Renal cortex interstitium (tissue), 11 donors: ENCODE measurements at regions not wholly inside any gene's neighbourhood (a gene's known extent, or its start where the extent isn't known, plus 50 kb on each side); places are given as distances from the start of the nearest gene placed in this dataset.
"Not testable (repeated sequence)": the region's sequence is repeated elsewhere in the genome, so short reads cannot be mapped to it uniquely, and the experiment has no call there.

ENCODE experiments used
- DNase-seq, 11 donors: peaks; one replicate each; pipeline ENCODE4 v3.0.0-alpha.2; 2013; ENCODE audit warnings: low read depth in 9 of 11, low spot score in 4 of 11; ENCODE audit errors: extremely low read depth in 1 of 11

DNA sequence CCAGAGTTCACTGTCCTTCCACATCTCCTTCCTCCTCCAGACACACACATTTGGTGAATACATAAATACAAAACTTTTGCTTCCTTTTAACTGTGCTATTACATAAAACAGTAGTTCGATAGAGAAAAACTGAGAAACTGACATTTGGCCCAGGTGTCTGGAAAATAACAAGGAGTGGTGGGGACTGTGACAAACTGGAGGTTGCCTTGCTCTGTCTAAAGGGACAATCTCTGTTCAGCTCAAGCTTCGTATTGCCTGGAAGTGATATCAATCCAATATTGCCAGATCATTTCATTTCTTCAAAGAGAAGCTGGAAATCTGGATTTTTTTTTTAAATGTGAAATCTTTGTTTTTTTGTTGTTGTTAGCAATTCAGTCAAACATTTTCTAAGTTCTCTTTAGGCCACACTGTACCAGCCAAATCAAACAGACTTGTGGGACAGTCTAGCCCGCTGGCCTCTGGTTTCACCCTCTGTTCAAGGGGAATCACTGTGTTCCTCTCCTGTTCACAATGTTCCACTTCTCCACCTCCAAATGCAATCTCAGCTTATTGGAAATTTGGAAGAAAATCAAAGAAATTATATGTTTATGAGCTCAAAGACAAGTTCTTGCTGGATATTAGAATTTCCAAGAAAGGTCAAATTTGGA lies 612.5 kb downstream of the KIF4B start:
- no peak for DNase-seq

DNA sequence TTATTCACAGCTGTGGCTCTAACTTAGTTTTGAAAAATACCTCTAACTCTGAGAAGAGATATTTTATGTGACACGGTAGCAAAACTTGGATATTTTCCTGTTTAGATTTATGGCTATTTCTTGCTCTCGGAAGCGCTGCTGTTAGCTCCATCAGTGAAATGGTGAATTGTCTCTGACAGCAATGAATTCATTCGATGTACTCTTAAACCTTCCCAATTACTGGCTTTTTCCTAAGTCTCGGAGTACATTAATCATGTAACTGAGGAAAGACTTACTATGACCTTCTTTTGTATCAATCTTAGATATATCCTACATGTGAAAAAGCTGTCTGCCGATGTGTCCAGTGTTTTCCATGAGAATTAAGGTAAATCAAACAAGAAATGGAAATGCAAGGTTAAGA lies 613.0 kb downstream of the KIF4B start:
- DNase-seq: no peak

- no peak for DNase-seq
These were observed 614.8 kb downstream of the KIF4B start for GRCh38 chr5:155628346-155628745.

DNA sequence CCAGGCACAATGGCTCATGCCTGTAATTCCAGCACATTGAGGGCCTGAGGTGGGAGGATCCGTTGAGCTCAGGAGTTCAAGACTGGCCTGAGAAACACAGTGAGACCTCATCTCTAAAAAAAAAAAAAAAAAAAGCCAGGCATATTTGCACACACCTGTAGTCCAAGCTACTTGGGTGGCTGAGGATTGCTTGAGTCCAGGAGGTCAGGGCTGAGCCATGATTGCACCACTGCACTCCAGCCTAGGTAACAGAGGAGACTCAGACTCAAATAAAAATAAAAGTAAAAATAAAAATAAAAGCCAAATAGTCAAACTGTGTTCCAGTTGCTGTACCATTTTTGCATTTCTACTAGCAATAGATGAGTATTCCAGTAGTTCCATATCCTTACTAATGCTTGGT lies 616.0 kb downstream of the KIF4B start:
- no peak for DNase-seq

GRCh38 chr5:155631116-155631515 lies 617.6 kb downstream of the KIF4B start:
- DNase-seq: no peak

GRCh38 chr5:155633338-155633957 lies 619.9 kb downstream of the KIF4B start:
- no peak for DNase-seq

GRCh38 chr5:155649666-155650065 lies 636.1 kb downstream of the KIF4B start:
- no peak for DNase-seq

DNA sequence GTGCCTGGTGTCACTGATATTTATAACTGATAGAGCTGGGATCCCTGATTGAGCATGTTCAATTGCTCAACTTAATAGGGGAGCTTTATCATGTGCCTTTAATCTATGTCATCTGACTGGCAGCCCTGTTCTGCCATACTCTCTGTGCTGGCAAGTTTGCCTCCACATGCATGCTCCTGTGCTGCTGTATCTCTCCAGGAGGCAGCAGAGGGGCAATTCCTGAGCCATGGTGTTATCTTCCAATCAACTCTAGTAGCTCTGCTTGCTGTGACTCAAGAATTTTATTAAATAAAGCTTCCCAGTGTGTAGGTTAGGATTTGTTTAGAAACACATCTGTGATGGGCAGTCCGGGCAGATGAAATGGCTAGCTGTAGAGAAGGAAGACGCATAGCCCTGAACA lies 642.0 kb downstream of the KIF4B start:
- no peak for DNase-seq

DNA sequence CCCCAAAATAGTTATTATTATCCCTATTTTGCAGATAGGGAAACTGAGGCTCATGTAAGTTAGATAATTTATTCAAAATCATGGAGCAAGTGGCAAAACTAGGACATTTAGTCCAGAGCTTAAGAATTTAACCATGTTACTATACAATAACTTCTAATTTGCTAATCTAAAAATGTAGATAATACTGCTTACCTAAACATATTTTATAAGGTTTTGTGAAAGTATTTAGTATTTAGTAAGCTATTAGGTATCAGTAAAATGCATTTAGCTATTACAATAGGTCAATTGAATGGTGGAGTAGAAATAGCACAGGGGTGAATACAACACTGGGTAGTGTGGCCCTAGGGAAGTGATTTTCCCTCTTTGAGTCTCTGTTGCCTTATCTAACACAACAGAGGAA lies 648.3 kb downstream of the KIF4B start:
- DNase-seq: no peak

DNA sequence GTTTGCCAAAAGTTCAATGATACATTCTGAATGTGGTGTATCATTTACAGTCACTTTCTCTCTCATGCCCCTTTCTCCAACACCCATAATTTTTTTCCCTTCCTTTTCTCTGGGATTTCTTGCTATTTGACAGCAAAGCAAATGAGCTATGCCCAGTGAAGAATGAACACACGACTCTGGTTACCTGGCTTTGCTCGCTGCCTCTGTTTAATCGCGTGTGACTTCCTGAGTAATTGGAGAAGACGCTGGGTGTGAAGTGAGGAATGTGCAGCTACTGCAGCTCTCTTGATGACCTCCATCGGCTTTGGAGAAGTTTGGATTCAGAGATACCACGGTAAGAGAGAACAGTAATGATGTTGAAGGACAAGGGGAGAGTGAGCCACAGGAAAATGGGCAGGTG lies 651.8 kb downstream of the KIF4B start:
- DNase-seq: peak in 10 of 11 donors; percentile 15 to 80 (median 56)

DNA sequence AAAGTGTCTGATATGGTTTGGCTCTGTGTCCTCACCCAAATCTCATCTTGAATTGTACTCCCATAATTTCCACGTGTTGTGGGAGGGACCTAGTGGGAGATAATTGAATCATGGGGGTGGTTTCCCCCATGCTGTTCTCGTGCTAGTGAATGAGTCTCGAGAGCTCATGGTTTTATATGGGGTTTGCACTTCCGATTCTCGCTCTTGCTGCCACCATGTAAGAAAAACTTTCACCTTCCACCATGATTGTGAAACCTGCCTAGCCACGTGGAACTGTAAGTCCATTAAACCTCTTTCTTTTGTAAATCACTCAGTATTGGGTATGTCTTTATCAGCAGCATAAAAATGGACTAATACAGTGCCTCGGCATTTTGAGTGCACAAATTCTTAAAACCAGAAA lies 655.0 kb upstream of the SGCD start:
- not testable (repeated sequence) for DNase-seq

DNA sequence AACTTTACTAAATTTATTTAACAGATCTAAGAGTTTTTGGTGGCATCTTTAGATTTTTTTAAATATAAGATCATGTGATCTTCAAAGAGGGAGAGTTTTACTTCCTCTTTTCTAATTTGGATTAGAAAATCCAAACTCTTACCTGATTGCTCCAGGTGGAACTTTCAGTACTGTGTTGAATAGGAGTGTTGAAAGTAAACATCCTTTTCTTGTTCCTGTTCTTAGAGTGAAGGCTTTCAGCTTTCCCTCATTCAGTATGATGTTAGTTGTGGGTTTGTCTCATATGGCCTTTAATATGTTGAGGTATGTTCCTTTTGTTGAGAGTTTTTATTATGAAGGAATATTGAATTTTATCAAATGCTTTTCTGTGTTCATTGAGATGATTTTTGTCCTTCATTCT lies 650.0 kb upstream of the SGCD start:
- DNase-seq: no peak

GRCh38 chr5:155678371-155678770 lies 648.6 kb upstream of the SGCD start:
- DNase-seq: no peak

- no peak for DNase-seq
These were observed 647.4 kb upstream of the SGCD start for GRCh38 chr5:155679530-155679929.

- no peak for DNase-seq
These were observed 642.5 kb upstream of the SGCD start for GRCh38 chr5:155684417-155684816.

- DNase-seq: no peak
These were observed 640.8 kb upstream of the SGCD start for GRCh38 chr5:155686131-155686530.

GRCh38 chr5:155689406-155689805 lies 637.6 kb upstream of the SGCD start:
- peak in 1 of 11 donors; percentile 6 for DNase-seq

DNA sequence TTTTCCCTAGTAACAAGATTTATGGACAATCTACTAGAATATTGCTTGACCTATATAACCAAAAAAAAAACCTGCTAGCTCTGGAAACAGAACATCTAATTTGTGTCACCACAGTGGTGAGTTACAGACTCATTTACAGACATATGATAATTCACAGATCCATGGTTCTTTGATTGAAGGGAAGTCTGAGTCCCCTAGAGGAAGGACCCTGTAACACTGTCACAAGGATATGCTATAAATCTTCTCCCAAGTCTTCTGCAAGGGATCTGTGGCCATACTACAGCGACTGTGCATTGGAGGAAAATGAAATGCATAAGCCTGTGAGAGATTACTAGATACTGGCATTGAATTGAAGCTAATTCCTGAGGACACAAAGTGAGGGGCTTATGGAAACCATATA lies 630.6 kb upstream of the SGCD start:
- no peak for DNase-seq

- no peak for DNase-seq
These were observed 629.7 kb upstream of the SGCD start for GRCh38 chr5:155697236-155697635.

DNA sequence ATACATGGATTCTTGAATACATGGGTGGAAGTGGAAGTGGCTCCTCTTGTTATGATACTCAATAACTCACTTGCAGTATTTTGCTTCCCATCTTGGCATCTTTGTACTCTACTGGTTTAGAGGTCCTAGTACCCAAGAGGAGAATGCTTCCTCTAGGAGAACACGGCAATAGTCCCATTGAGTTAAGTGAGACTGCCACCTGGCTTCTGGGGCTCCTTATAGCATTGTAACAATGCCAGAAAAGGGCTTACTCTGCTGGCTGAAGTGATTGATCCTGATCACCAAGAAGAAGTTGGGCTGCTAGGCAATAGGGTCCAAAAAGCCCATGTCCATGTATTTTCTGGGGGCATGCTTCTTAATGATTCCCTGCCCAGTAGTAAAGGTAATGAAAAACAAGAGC lies 627.6 kb upstream of the SGCD start:
- no peak for DNase-seq

- DNase-seq: no peak
These were observed 626.6 kb upstream of the SGCD start for GRCh38 chr5:155700333-155700732.
